Right ventricle myocardium inferior (tissue), 1 donor: ENCODE measurements at regions not wholly inside any gene's neighbourhood (a gene's known extent, or its start where the extent isn't known, plus 50 kb on each side); places are given as distances from the start of the nearest gene placed in this dataset.

Experiments
- ATAC-seq: fragments of 200-7000 bp; cut with Tn5 transposase; one replicate; pipeline ENCODE4 v1.9.1; 2020; ENCODE audit warnings: mild to moderate bottlenecking, moderate library complexity
- DNase-seq: peaks from one replicate; pipeline ENCODE4 v3.0.0; 2021; ENCODE audit errors: missing footprints
- intact Hi-C: fragments of 100-400 bp; cut with DNase I; formaldehyde crosslinking; loops from one replicate; pipeline ENCODE4 v1.11.0; 2022
- donor health status: DM: no; HTN: yes; CAD: no; lungs with severe emphysema.

GRCh38 chr6:170027647-170028043 lies 263.2 kb downstream of the DLL1 start:
- DNase-seq (no peak), ATAC-seq (no peak)
- intact Hi-C loops = no loop called here

- DNase-seq (no peak), ATAC-seq (no peak)
- intact Hi-C loops = no loop called here
Observed at GRCh38 chr6:170026751-170027646, 263.9 kb downstream of the DLL1 start.

GRCh38 chr6:170025935-170026750 lies 264.7 kb downstream of the DLL1 start:
- DNase-seq (no peak), ATAC-seq (no peak)
- intact Hi-C loops = no loop called here

GRCh38 chr6:170025341-170025911 lies 265.5 kb downstream of the DLL1 start:
- intact Hi-C loops = no loop called here
- ATAC-seq = no peak
- no peak for DNase-seq

GRCh38 chr6:170024940-170025339 lies 265.9 kb downstream of the DLL1 start:
- intact Hi-C loops = no loop called here
- DNase-seq = no peak
- peak; percentile 73 for ATAC-seq

GRCh38 chr6:170023620-170024521 lies 267.0 kb downstream of the DLL1 start:
- DNase-seq = no peak
- ATAC-seq = peak; percentile 30
- intact Hi-C loops = no loop called here

GRCh38 chr6:170022827-170023619 lies 267.9 kb downstream of the DLL1 start:
- ATAC-seq (peak; percentile 52), DNase-seq (no peak)
- intact Hi-C loops = no loop called here

GRCh38 chr6:170022291-170022722 lies 268.6 kb downstream of the DLL1 start:
- intact Hi-C loops = no loop called here
- no peak for ATAC-seq
- no peak for DNase-seq

- intact Hi-C loops = no loop called here
- no peak for ATAC-seq
- no peak for DNase-seq
Observed at GRCh38 chr6:170021579-170021978, 269.3 kb downstream of the DLL1 start.

GRCh38 chr6:170019818-170020583 lies 268.6 kb downstream of the ERMARD start:
- ATAC-seq = no peak
- intact Hi-C loops = no loop called here
- no peak for DNase-seq

- no peak for ATAC-seq
- DNase-seq = no peak
- intact Hi-C loops = no loop called here
Observed at GRCh38 chr6:170018936-170019817, 267.8 kb downstream of the ERMARD start.

GRCh38 chr6:170018422-170018935 lies 267.1 kb downstream of the ERMARD start:
- intact Hi-C loops = no loop called here
- no peak for DNase-seq
- no peak for ATAC-seq

GRCh38 chr6:170017603-170018320 lies 266.3 kb downstream of the ERMARD start:
- no peak for DNase-seq
- ATAC-seq = no peak
- intact Hi-C loops = no loop called here

- intact Hi-C loops = loop anchor here (5.0 kb wide), 1 partner anchor 153 kb away; no protein-coding TSS in a partner anchor
- no peak for DNase-seq
- no peak for ATAC-seq
Observed at GRCh38 chr6:170013815-170014214, 262.4 kb downstream of the ERMARD start.

GRCh38 chr6:170012037-170012330 lies 260.6 kb downstream of the ERMARD start:
- ATAC-seq (no peak), DNase-seq (no peak)
- intact Hi-C loops = loop anchor here (5.0 kb wide), 1 partner anchor 155 kb away; no protein-coding TSS in a partner anchor
